ENCODE measurements at regions not wholly inside any gene's neighbourhood (a gene's known extent, or its start where the extent isn't known, plus 50 kb on each side); places are given as distances from the start of the nearest gene placed in this dataset.

DNA sequence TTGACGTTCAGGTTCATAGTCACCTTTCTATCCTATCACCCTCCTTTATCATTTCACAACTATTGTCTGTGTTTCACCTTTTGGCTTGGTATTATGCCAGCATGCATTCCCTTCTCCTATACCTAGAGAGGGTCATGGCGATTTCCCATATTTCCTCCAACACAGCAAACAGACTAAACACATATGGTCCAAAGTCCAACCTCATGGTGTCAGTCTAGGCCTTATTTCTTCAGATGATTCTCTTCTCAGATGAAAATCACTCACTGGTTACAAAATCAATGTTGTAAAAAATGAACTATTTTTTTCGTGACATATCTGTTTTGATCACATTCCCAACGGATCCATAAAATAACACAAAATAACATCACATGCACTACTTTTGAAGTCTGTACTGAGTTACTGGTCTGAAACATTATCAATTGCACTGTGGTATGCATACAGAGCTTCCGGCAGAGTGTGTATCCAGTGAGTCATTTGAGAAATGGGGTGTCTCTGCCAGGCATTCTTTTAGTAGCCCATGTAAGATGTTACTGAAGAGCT, 204.8 kb upstream of the GALNT5 start:
- Histone ChIP-seq H3K9ac (ENCODE audit: control insufficient read depth, insufficient read depth, low read length) (no peak overlapping the region), H3K4me3 (no peak overlapping the region), H3K4me1 (ENCODE audit: control insufficient read depth, insufficient read depth, low read length) (no peaks in the 10 kb centered on the region), H3K9me3 (replicated peaks; ENCODE audit: control insufficient read depth, insufficient read depth, low read length) (no peaks in the 10 kb centered on the region), H4K20me1 (ENCODE audit: control insufficient read depth, insufficient read depth) (no peaks in the 10 kb centered on the region), H2AFZ (ENCODE audit: control insufficient read depth, low read depth, low read length) (no peak overlapping the region), H3K27ac (ENCODE audit: control insufficient read depth, insufficient read depth) (no peak overlapping the region), H3K36me3 (ENCODE audit: control insufficient read depth in 2 of 2, insufficient read depth in 2 of 2, low read length in 1 of 2) (no peaks in the 10 kb centered on the region), H3K79me2 (ENCODE audit: control insufficient read depth, insufficient read depth, low read length) (no peaks in the 10 kb centered on the region), H3K4me2 (ENCODE audit: control insufficient read depth, insufficient read depth) (no peak overlapping the region), H3K27me3 (replicated peaks in 1 of 2; ENCODE audit: control insufficient read depth in 2 of 2, insufficient read depth in 2 of 2, low read length in 1 of 2) (no peaks in the 10 kb centered on the region; a peak in 1 of 4 replicates)
- FAIRE-seq = no peak
- RAD21 ChIA-PET (ENCODE audit: unreplicated experiment) = interaction anchor here (1.4 to 2.9 kb wide), 3 partner anchors 9 to 141 kb away, joined by 4 to 32 read pairs (median 8); no protein-coding TSS in a partner anchor
- SMC1A ChIA-PET (ENCODE audit: uncharacterized antibody, unreplicated experiment) = interaction anchor here (1.0 to 8.3 kb wide), 5 partner anchors 8 to 140 kb away, joined by 3 to 107 read pairs (median 6); no protein-coding TSS in a partner anchor
- no TSS peak for BruUV-seq (replicated peaks)
- intact Hi-C loops (cut with micrococcal nuclease; ENCODE audit: unreplicated experiment) = loop anchor here (10.0 kb wide), 1 partner anchor 1688 kb away; no protein-coding TSS in a partner anchor
- POLR2A ChIA-PET = no interaction called here
- peak; percentile 66 for ATAC-seq
- WGBS (ENCODE audit: insufficient coverage, insufficient replicate concordance, low lambda C conversion rate, missing lambda C conversion rate) = 17% methylated on average over 5 of the region's 5 CpGs
- CTCF ChIA-PET = interaction anchor here (0.6 to 10.7 kb wide), 3 partner anchors 34 to 190 kb away, joined by 3 to 100 read pairs (median 3); no protein-coding TSS in a partner anchor
- in situ Hi-C loops (cut with MboI) = no loop called here
- DNase-seq (ENCODE audit: low read depth, low spot score) = no peak
- TF ChIP-seq FOXM1 (IDR thresholded peaks at IDR 0.05; ENCODE audit: low read depth, low read length) (no peak), POU2F2 (IDR thresholded peaks at IDR 0.05; ENCODE audit: borderline replicate concordance, low read depth, low read length) (no peak)
- TF ChIP-seq, protein P1, sequence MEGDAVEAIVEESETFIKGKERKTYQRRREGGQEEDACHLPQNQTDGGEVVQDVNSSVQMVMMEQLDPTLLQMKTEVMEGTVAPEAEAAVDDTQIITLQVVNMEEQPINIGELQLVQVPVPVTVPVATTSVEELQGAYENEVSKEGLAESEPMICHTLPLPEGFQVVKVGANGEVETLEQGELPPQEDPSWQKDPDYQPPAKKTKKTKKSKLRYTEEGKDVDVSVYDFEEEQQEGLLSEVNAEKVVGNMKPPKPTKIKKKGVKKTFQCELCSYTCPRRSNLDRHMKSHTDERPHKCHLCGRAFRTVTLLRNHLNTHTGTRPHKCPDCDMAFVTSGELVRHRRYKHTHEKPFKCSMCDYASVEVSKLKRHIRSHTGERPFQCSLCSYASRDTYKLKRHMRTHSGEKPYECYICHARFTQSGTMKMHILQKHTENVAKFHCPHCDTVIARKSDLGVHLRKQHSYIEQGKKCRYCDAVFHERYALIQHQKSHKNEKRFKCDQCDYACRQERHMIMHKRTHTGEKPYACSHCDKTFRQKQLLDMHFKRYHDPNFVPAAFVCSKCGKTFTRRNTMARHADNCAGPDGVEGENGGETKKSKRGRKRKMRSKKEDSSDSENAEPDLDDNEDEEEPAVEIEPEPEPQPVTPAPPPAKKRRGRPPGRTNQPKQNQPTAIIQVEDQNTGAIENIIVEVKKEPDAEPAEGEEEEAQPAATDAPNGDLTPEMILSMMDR (IDR thresholded peaks at IDR 0.05 in 2 of 3, conservative IDR thresholded peaks at IDR 0.05 in 1 of 3; ENCODE audit: control insufficient read depth in 2 of 3, extremely low read depth in 1 of 3, insufficient read depth in 1 of 3, low read depth in 3 of 3, low read length in 3 of 3) = 0 out of 6 replicates have a peak, but pooled peaks of 1 of the 3 experiments have one; percentile 6

DNA sequence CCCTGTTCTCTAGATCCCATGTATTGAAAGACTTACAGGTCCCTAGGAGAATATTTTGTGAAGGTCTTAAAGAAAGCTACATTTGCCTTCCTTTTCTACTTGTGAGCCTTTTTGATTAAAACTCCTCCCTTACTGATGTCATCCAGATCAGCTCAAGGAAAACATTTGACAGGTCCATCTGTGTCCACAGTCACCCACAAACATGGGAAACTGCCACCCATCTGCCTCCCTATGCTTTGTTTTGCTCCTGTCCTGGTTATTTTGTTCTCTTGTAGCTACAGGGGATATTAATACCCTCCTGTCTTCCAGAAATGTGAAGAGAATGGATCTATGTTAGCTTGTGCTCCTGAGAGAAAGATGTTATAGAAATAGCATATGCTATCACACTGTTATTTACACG, 203.6 kb upstream of the GALNT5 start:
- no peak for TF ChIP-seq FOXM1 (IDR thresholded peaks at IDR 0.05; ENCODE audit: low read depth, low read length)
- TF ChIP-seq SUPT20H (IDR thresholded peaks at IDR 0.05; ENCODE audit: borderline replicate concordance, control insufficient read depth, low read depth, low read length) = no peak
- no peak for TF ChIP-seq SUZ12 (IDR thresholded peaks at IDR 0.05; ENCODE audit: unreplicated experiment)
- TF ChIP-seq, protein P2, sequence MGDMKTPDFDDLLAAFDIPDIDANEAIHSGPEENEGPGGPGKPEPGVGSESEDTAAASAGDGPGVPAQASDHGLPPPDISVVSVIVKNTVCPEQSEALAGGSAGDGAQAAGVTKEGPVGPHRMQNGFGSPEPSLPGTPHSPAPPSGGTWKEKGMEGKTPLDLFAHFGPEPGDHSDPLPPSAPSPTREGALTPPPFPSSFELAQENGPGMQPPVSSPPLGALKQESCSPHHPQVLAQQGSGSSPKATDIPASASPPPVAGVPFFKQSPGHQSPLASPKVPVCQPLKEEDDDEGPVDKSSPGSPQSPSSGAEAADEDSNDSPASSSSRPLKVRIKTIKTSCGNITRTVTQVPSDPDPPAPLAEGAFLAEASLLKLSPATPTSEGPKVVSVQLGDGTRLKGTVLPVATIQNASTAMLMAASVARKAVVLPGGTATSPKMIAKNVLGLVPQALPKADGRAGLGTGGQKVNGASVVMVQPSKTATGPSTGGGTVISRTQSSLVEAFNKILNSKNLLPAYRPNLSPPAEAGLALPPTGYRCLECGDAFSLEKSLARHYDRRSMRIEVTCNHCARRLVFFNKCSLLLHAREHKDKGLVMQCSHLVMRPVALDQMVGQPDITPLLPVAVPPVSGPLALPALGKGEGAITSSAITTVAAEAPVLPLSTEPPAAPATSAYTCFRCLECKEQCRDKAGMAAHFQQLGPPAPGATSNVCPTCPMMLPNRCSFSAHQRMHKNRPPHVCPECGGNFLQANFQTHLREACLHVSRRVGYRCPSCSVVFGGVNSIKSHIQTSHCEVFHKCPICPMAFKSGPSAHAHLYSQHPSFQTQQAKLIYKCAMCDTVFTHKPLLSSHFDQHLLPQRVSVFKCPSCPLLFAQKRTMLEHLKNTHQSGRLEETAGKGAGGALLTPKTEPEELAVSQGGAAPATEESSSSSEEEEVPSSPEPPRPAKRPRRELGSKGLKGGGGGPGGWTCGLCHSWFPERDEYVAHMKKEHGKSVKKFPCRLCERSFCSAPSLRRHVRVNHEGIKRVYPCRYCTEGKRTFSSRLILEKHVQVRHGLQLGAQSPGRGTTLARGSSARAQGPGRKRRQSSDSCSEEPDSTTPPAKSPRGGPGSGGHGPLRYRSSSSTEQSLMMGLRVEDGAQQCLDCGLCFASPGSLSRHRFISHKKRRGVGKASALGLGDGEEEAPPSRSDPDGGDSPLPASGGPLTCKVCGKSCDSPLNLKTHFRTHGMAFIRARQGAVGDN (IDR thresholded peaks at IDR 0.05) = no peak
- no peak for TF ChIP-seq STAT1 (conservative IDR thresholded peaks at IDR 0.05)
- SMC1A ChIA-PET (ENCODE audit: uncharacterized antibody, unreplicated experiment) = interaction anchor here (0.8 to 8.3 kb wide), 12 partner anchors 9 to 1677 kb away, joined by 3 to 107 read pairs (median 4); no protein-coding TSS in a partner anchor
- no peak overlapping the region for H2AFZ ChIP-seq (ENCODE audit: control insufficient read depth, low read depth, low read length)

More for the DNA sequence above, 203.6 kb upstream of the GALNT5 start:
- Histone ChIP-seq H4K20me1 (ENCODE audit: control insufficient read depth, insufficient read depth) (no peaks in the 10 kb centered on the region), H3K9ac (ENCODE audit: control insufficient read depth, insufficient read depth, low read length) (no peak overlapping the region), H3K36me3 (ENCODE audit: control insufficient read depth in 2 of 2, insufficient read depth in 2 of 2, low read length in 1 of 2) (no peaks in the 10 kb centered on the region), H3K27me3 (replicated peaks in 1 of 2; ENCODE audit: control insufficient read depth in 2 of 2, insufficient read depth in 2 of 2, low read length in 1 of 2) (peaks cover 0 to 2% of the 10 kb centered on the region in 2 experiments; a peak in 1 of 4 replicates), H3K9me3 (replicated peaks; ENCODE audit: control insufficient read depth, insufficient read depth, low read length) (no peaks in the 10 kb centered on the region), H3K4me1 (ENCODE audit: control insufficient read depth, insufficient read depth, low read length) (no peaks in the 10 kb centered on the region), H3K79me2 (ENCODE audit: control insufficient read depth, insufficient read depth, low read length) (no peaks in the 10 kb centered on the region), H3K4me2 (ENCODE audit: control insufficient read depth, insufficient read depth) (no peak overlapping the region), H3K4me3 (no peak overlapping the region), H3K27ac (ENCODE audit: control insufficient read depth, insufficient read depth) (no peak overlapping the region)
- DNase-seq (ENCODE audit: low read depth, low spot score) = no peak
- RAD21 ChIA-PET (ENCODE audit: unreplicated experiment) = interaction anchor here (0.6 to 2.9 kb wide), 6 partner anchors 8 to 1677 kb away, joined by 3 to 32 read pairs (median 4); no protein-coding TSS in a partner anchor
- POLR2A ChIA-PET = no interaction called here
- no peak for ATAC-seq
- WGBS (ENCODE audit: insufficient coverage, insufficient replicate concordance, low lambda C conversion rate, missing lambda C conversion rate) = 33% methylated on average over 1 of the region's 1 CpG
- CTCF ChIA-PET = interaction anchor here (0.7 to 10.7 kb wide), 11 partner anchors 9 to 719 kb away, joined by 3 to 100 read pairs (median 3); no protein-coding TSS in a partner anchor
- intact Hi-C loops (cut with micrococcal nuclease; ENCODE audit: unreplicated experiment) = loop anchor here (10.0 kb wide), 1 partner anchor 1689 kb away; no protein-coding TSS in a partner anchor
- FAIRE-seq = no peak
- in situ Hi-C loops (cut with MboI) = no loop called here
- no TSS peak for BruUV-seq (replicated peaks)
